ENCODE measurements at regions not wholly inside any gene's neighbourhood (a gene's known extent, or its start where the extent isn't known, plus 50 kb on each side); places are given as distances from the start of the nearest gene placed in this dataset.

DNA sequence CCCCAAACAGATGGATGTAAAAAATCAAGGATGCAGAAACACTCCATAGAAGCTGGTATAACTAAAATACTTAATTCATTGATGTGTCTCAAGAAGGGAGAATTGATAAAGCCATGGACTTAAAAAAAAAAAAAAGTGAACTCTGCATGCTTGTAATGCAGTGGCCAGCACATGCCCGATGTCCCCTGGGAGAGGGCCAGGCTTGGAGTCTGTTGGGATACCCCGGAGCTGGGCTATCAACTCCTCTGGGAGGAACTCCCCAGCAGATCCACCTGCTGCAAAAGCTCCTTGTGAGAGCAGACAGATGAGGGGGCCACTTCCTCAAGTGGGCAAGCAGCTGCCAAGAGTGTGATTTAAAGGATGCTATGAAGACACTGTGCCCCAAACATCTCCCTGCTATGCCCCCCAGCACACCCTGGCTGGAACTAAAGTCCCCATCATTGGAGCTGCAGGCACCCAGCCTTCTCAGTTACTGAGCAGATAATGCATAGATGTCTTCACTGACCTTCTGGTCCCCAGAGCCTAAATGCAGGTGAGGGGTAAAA lies 311.5 kb upstream of the ID2 start:
- DNase-seq (ENCODE audit: extremely low read depth in 1 of 4, low spot score in 3 of 4) (no peak), FAIRE-seq (no peak), ATAC-seq (no peak)
- 0% methylated on average over 2 of the region's 2 CpGs for WGBS (ENCODE audit: insufficient coverage, low coverage, missing lambda C conversion rate)
- Histone ChIP-seq H3K36me3 (ENCODE audit: control insufficient read depth, insufficient read depth, low read length) (no peaks in the 10 kb centered on the region), H3K4me2 (ENCODE audit: insufficient read depth, low read length) (no peak overlapping the region), H3K4me3 (no peak overlapping the region), H3K27ac (ENCODE audit: extremely low read depth, low read depth, low read length) (no peak overlapping the region), H2AFZ (ENCODE audit: low read depth, low read length) (no peak overlapping the region), H4K20me1 (replicated peaks; ENCODE audit: control insufficient read depth, insufficient read depth, low read length) (no peaks in the 10 kb centered on the region), H3K4me1 (replicated peaks in 1 of 2; ENCODE audit: control insufficient read depth in 2 of 2, insufficient read depth in 2 of 2, low read length in 2 of 2) (no peaks in the 10 kb centered on the region), H3K79me2 (ENCODE audit: control insufficient read depth, insufficient read depth, low read length) (no peaks in the 10 kb centered on the region), H3K9me3 (replicated peaks; ENCODE audit: control insufficient read depth, insufficient read depth, low read depth, low read length) (no peaks in the 10 kb centered on the region), H3K27me3 (ENCODE audit: control insufficient read depth in 2 of 2, insufficient read depth in 2 of 2, low read length in 2 of 2) (peaks cover 0 to 36% of the 10 kb centered on the region in 2 experiments), H3K9ac (ENCODE audit: insufficient read depth in 1 of 2, low read depth in 2 of 2, low read length in 2 of 2) (no peak overlapping the region; a peak in 1 of 4 replicates), H3K9me1 (ENCODE audit: control insufficient read depth, insufficient read depth, low read length) (no peaks in the 10 kb centered on the region)
- ChIA-PET CTCF (ENCODE audit: low intra/inter-chr PET ratio) (no interaction called here), POLR2A (no interaction called here)
- no TSS peak for BruUV-seq (replicated peaks)
- in situ Hi-C loops (cut with MboI) (no loop called here), intact Hi-C loops (cut with micrococcal nuclease) (no loop called here)
- TF ChIP-seq ARID3B (CRISPR knock-in tag; IDR thresholded peaks at IDR 0.05; ENCODE audit: borderline replicate concordance) (no peak), ZHX1 (conservative IDR thresholded peaks at IDR 0.05; ENCODE audit: low read length) (no peak), WHSC1 (IDR thresholded peaks at IDR 0.05; ENCODE audit: low read length) (no peak), C11orf30 (IDR thresholded peaks at IDR 0.05; ENCODE audit: low read depth) (no peak), SMARCA5 (IDR thresholded peaks at IDR 0.05) (no peak), SAFB (IDR thresholded peaks at IDR 0.05; ENCODE audit: borderline replicate concordance, low read depth, low read length) (no peak), RUNX1 (IDR thresholded peaks at IDR 0.05; ENCODE audit: low read depth) (no peak), ZNF3 (CRISPR knock-in tag; IDR thresholded peaks at IDR 0.05) (no peak), SMARCB1 (IDR thresholded peaks at IDR 0.05; ENCODE audit: insufficient read length, low read depth) (no peak), PPARD (CRISPR knock-in tag; IDR thresholded peaks at IDR 0.05) (no peak), ZNF695 (CRISPR knock-in tag; IDR thresholded peaks at IDR 0.05) (no peak), SIN3B (IDR thresholded peaks at IDR 0.05; ENCODE audit: low read depth) (no peak)
- TF ChIP-seq, protein P1, sequence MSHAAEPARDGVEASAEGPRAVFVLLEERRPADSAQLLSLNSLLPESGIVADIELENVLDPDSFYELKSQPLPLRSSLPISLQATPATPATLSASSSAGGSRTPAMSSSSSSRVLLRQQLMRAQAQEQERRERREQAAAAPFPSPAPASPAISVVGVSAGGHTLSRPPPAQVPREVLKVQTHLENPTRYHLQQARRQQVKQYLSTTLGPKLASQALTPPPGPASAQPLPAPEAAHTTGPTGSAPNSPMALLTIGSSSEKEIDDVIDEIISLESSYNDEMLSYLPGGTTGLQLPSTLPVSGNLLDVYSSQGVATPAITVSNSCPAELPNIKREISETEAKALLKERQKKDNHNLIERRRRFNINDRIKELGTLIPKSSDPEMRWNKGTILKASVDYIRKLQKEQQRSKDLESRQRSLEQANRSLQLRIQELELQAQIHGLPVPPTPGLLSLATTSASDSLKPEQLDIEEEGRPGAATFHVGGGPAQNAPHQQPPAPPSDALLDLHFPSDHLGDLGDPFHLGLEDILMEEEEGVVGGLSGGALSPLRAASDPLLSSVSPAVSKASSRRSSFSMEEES (CRISPR knock-in tag; IDR thresholded peaks at IDR 0.05): no peak

Measured in K562 (cell line).